ENCODE measurements at regions not wholly inside any gene's neighbourhood (a gene's known extent, or its start where the extent isn't known, plus 50 kb on each side); places are given as distances from the start of the nearest gene placed in this dataset.
"Not testable (repeated sequence)": the region's sequence is repeated elsewhere in the genome, so short reads cannot be mapped to it uniquely, and the experiment has no call there.

GRCh38 chr16:80258407-80258806, 282.4 kb upstream of the DYNLRB2 start:
- DNase-seq (ENCODE audit: low read depth in 3 of 3) = no peak

GRCh38 chr16:80254970-80255369, 285.8 kb upstream of the DYNLRB2 start:
- no peak for DNase-seq (ENCODE audit: low read depth in 3 of 3)

- no peak for DNase-seq (ENCODE audit: low read depth in 3 of 3)
Measured at GRCh38 chr16:80253741-80254140, 287.1 kb upstream of the DYNLRB2 start.

- DNase-seq (ENCODE audit: low read depth in 3 of 3) = no peak
Measured at GRCh38 chr16:80250381-80250780, 290.4 kb upstream of the DYNLRB2 start.

GRCh38 chr16:80243303-80243702, 297.5 kb upstream of the DYNLRB2 start:
- DNase-seq (ENCODE audit: low read depth in 3 of 3) = not testable (repeated sequence)

- DNase-seq (ENCODE audit: low read depth in 3 of 3) = not testable (repeated sequence)
Measured at GRCh38 chr16:80242279-80242678, 298.5 kb upstream of the DYNLRB2 start.

- DNase-seq (ENCODE audit: low read depth in 3 of 3) = no peak
Measured at GRCh38 chr16:80233097-80233835, 307.5 kb upstream of the DYNLRB2 start.

GRCh38 chr16:80231888-80232287, 308.9 kb upstream of the DYNLRB2 start:
- DNase-seq (ENCODE audit: low read depth in 3 of 3) = peak in 1 of 3 donors; percentile 4

- DNase-seq (ENCODE audit: low read depth in 3 of 3) = no peak
Measured at GRCh38 chr16:80231121-80231520, 309.7 kb upstream of the DYNLRB2 start.

- DNase-seq (ENCODE audit: low read depth in 3 of 3) = no peak
Measured at GRCh38 chr16:80230328-80231120, 310.3 kb upstream of the DYNLRB2 start.

GRCh38 chr16:80226499-80226898, 314.3 kb upstream of the DYNLRB2 start:
- DNase-seq (ENCODE audit: low read depth in 3 of 3) = no peak

GRCh38 chr16:80210787-80211186, 330.0 kb upstream of the DYNLRB2 start:
- DNase-seq (ENCODE audit: low read depth in 3 of 3) = no peak

GRCh38 chr16:80208743-80209142, 332.1 kb upstream of the DYNLRB2 start:
- DNase-seq (ENCODE audit: low read depth in 3 of 3) = no peak

GRCh38 chr16:80208015-80208414, 332.8 kb upstream of the DYNLRB2 start:
- no peak for DNase-seq (ENCODE audit: low read depth in 3 of 3)

GRCh38 chr16:80203821-80204220, 337.0 kb upstream of the DYNLRB2 start:
- no peak for DNase-seq (ENCODE audit: low read depth in 3 of 3)

GRCh38 chr16:80202831-80203413, 337.9 kb upstream of the DYNLRB2 start:
- no peak for DNase-seq (ENCODE audit: low read depth in 3 of 3)

GRCh38 chr16:80200079-80200478, 340.7 kb upstream of the DYNLRB2 start:
- no peak for DNase-seq (ENCODE audit: low read depth in 3 of 3)

GRCh38 chr16:80199614-80200013, 341.2 kb upstream of the DYNLRB2 start:
- no peak for DNase-seq (ENCODE audit: low read depth in 3 of 3)

- DNase-seq (ENCODE audit: low read depth in 3 of 3) = no peak
Measured at GRCh38 chr16:80198311-80199299, 342.2 kb upstream of the DYNLRB2 start.

- DNase-seq (ENCODE audit: low read depth in 3 of 3) = no peak
Measured at GRCh38 chr16:80197741-80198201, 343.0 kb upstream of the DYNLRB2 start.

- no peak for DNase-seq (ENCODE audit: low read depth in 3 of 3)
Measured at GRCh38 chr16:80191928-80192327, 348.9 kb upstream of the DYNLRB2 start.

Measured in stimulated activated CD4-positive, alpha-beta T cell treated with anti-CD3 and anti-CD28 coated beads, TNF-alpha, amount 100 ng/mL, for 48 hours (primary cell).